AG10803 (cell line): ENCODE measurements at regions not wholly inside any gene's neighbourhood (a gene's known extent, or its start where the extent isn't known, plus 50 kb on each side); places are given as distances from the start of the nearest gene placed in this dataset.

Experiments used
- DNase-seq: peaks from one replicate; pipeline ENCODE4 v3.0.0; 2010; ENCODE audit warnings: low read depth
- H3K4me3 ChIP-seq: 2 replicates; pipeline ENCODE4 v1.5.1; 2011; ENCODE audit warnings: mild to moderate bottlenecking, low read length, control low read depth
- TF ChIP-seq, protein P1 (sequence below): conservative IDR thresholded peaks from 2 replicates; pipeline ENCODE4 v1.5.1; 2011; ENCODE audit warnings: mild to moderate bottlenecking, low read length, control low read depth, inconsistent platforms

DNA sequence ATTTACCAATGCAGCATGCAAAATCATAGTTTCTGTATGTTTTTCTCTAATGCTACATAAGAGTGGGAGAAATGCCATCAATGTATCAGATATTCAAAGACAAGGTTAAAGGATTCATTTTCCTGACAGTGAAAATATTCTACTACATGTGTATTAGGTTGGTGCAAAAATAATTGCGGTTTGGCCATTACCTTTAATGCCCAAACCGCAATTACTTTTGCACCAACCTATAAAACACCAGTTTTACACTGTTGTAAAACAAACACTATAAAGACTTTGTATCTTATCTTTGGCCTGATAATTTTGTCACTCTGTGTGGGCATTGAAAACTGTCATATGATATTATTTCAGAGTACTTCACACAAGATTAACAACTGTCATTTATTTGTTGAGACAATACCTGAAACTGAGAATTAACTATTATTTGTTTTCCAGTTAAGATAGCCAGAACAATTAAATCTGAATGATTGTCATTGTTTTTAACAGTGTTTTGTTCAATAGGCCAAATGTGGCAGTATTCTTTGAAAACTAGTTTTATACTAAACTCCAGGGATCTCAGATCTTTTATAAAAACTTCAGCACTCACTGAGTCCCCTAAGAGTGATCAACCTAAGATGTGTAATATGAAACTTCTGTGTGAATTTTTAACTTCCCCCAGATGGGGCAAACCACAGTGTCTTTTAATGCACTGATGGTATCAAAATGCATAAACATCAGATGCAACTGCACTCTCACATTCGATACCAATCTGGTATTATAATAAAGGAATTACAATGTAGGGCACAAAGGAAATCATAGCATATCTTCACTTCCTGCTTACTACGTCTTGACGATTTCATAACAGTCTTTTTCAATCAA, 53.8 kb upstream of the FBN2 start:
- TF ChIP-seq, protein P1, sequence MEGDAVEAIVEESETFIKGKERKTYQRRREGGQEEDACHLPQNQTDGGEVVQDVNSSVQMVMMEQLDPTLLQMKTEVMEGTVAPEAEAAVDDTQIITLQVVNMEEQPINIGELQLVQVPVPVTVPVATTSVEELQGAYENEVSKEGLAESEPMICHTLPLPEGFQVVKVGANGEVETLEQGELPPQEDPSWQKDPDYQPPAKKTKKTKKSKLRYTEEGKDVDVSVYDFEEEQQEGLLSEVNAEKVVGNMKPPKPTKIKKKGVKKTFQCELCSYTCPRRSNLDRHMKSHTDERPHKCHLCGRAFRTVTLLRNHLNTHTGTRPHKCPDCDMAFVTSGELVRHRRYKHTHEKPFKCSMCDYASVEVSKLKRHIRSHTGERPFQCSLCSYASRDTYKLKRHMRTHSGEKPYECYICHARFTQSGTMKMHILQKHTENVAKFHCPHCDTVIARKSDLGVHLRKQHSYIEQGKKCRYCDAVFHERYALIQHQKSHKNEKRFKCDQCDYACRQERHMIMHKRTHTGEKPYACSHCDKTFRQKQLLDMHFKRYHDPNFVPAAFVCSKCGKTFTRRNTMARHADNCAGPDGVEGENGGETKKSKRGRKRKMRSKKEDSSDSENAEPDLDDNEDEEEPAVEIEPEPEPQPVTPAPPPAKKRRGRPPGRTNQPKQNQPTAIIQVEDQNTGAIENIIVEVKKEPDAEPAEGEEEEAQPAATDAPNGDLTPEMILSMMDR, result no peak
- no peak for DNase-seq
- H3K4me3 ChIP-seq, result no peak overlapping the region

DNA sequence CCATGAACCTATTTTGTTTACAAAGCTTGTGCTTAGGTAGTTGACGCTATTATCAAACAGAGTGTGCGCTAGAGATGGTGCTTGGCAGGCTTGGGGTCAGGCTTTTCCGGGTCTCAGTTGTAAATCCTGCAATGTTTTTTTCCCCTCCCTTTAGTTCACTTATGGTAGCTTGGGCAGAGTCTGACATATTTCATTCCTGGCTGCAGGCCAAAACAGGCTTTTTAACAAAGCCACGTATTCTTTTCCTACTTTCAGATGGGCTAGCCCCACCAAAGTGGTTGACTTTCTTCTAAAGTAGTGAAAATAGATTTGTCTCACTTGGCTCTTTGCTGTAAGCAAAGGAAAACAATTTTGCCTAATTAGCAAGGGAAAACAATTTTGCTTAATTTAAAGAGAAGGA, 58.0 kb upstream of the FBN2 start:
- no peak overlapping the region for H3K4me3 ChIP-seq
- TF ChIP-seq, protein P1, result no peak
- DNase-seq, result no peak

DNA sequence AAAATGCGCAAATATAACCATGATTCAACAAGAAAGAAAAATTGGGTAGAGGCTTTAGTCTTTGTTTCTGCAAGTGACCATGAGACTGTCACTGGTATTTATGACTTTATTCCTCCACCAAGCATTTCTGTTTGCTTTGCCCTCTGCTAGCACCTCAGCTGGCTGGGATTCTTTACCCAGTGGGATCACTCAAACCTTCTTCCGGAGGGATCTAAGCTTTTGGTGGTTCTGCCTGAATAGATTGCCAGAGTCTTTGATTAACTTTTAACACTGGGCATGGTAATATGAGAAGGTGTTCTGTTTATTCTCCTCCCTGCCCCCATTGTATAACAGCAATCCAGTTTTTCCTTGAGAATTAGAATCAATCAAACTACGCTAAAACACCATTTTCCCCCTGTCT, 59.1 kb upstream of the FBN2 start:
- no peak for DNase-seq
- H3K4me3 ChIP-seq, result no peak overlapping the region
- TF ChIP-seq, protein P1, result no peak

DNA sequence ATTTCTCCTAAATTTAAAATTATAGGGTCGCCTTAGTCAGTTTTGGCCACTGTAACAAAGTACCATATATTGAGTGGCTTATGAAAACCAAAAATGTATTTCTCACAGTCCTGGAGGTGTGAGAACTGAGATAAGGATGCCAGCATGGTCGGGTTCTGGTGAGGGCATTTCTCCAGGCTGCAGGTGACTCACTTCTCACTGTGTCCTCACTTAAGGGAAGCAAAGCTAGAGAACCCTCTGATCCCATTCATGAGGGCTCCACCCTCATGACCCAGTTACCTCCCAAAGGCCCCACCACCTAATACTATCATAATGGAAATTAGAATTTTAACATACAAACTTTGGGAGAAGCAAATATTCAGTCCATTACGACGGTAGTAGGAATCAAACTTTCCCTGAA, 75.1 kb upstream of the FBN2 start:
- no peak for DNase-seq
- TF ChIP-seq, protein P1, result no peak
- H3K4me3 ChIP-seq, result no peak overlapping the region

DNA sequence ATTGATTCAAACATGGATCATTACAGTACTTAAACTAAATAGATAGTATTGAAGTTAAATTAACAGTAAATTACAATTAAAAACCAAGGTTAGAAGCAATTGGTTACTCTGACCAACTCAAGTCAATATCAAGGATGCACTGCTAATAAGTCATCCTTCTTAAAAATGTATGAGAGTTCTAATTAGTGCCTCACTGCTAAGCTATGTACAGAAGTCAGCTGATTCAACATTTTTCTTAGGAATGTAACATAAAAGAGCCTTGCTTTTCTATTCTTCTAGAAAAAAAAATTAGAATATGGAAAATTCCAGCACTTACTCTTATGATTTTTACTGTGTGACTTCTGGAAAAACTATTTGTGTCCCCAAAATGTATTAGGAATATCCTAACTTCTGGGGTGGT, 75.7 kb upstream of the FBN2 start:
- no peak for DNase-seq
- TF ChIP-seq, protein P1, result no peak
- H3K4me3 ChIP-seq, result no peak overlapping the region

DNA sequence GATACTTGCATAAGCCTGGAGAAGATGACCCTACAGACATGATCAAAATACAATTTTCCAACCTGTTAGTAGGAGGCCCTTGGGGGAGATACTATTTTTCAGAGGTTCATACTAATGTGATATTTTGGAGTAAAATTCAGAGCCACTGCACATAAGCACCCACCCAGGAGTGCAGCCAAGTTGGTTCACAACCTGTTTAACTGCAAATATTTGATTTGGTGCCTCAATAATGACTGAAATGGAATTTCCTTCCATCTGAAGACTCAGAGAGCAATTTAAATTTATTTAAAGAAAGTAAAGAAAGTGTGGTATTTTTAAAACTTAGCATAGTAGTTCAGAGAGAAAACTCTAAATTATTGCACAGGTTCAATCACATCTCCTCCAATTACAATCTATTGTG, 77.5 kb upstream of the FBN2 start:
- H3K4me3 ChIP-seq, result no peak overlapping the region
- no peak for DNase-seq
- TF ChIP-seq, protein P1, result no peak

DNA sequence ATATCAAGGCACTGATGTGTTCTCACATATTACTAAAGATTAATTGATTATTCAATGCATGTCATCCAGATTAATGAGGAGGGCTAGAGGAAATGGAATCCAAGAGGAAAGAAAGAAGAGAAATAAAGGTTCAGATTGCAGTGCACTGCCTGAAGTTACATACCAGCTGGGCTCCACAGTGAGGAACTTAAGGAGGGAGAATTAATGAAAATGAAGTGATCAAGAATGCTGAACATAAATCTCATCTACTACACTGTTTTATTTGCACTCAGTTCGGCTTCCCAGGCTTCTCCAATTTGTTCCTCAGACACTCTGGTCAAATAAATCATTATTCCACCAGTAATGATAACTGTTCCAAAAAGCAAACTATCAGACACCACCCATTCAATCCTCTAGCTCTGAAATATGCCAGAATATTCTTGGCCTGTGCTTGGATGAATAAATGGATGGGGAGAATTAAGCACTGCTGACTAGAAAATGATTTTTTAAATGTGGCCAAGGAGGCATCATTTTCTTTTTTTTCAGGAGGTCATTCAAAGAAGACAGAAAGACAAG, 88.6 kb upstream of the FBN2 start:
- no peak for DNase-seq
- TF ChIP-seq, protein P1, result no peak
- H3K4me3 ChIP-seq, result no peak overlapping the region
